Sciatic nerve (tissue), 2 donors: ENCODE measurements at regions not wholly inside any gene's neighbourhood (a gene's known extent, or its start where the extent isn't known, plus 50 kb on each side); places are given as distances from the start of the nearest gene placed in this dataset.
"Not testable (repeated sequence)": the region's sequence is repeated elsewhere in the genome, so short reads cannot be mapped to it uniquely, and the experiment has no call there.

Source experiments
- ATAC-seq: fragments of 200-7000 bp; cut with Tn5 transposase; one replicate; pipeline ENCODE4 v1.9.1; 2020; ENCODE audit warnings: mild to moderate bottlenecking, moderate library complexity
- DNase-seq: peaks from one replicate; pipeline ENCODE4 v3.0.0-alpha.2; 2020; ENCODE audit warnings: low spot score
- intact Hi-C: fragments of 100-400 bp; cut with DNase I; formaldehyde crosslinking; loops from one replicate; pipeline ENCODE4 v1.14.2; 2022
- donor health status: DM: no; HTN: no; CAD: no.
- donor health status: DM: no; HTN: no; CAD: no.

DNA sequence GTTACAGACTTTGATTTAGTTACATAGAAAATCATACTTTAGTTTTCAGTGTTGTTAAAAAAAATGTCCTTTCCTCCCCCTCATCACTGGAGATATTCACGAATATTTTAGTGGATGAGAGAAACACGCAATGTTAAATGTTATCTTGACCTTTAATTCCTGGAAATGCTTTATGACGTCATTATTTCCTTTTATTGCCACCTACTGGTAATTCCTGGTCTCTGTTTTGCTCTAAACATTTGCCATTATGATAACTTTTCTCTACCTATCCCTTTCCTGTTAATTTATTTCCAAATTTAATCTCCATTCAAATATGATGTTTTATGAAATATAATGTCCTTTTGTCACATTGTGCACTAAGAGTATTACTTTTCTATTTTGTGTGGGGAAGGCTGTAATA is 770.6 kb downstream of the FAM181B start:
- ATAC-seq = no peak
- DNase-seq = no peak
- intact Hi-C loops = no loop called here

GRCh38 chr11:81960443-81960842 is 773.2 kb downstream of the FAM181B start:
- no peak for DNase-seq
- ATAC-seq = no peak
- intact Hi-C loops = no loop called here

DNA sequence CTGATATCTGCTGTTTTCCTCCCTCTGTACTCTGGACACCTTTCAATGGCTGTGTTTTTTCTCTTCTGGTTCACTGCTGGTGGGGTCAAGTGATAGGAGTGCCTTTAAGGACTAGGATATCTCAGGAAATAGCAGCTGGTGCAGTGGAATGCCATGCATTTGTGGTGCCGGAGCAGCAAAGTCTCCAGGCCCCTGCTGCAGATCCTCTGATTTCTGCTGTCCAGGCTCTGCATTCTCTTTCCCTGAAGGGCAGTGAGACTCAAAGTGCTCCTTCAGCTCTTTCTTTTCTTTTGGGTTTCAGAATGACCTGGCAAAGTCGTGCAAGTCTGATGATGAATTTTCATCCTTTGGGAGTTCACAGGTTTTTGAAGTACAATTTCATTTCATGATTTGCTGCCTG is 774.3 kb downstream of the FAM181B start:
- ATAC-seq = no peak
- no peak for DNase-seq
- intact Hi-C loops = no loop called here

DNA sequence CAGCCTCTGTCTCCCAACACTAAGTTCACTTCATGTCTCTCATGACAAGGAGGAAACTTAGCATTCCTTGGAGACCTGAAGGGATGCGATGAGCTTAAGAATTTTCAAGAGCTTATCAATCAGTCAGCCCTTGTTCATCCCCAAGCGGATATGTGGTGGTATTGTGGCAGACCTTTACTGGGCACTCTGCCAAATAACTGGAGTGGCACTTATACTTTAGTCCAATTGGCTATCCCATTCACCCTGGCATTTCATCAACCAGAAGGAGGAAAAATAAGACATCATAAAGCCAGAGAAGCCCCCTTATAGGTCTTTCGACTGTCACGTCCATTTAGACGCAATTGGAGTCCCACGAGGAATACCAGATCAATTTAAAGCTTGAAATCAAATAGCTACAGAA is 779.4 kb downstream of the FAM181B start:
- intact Hi-C loops, DNase-seq, ATAC-seq: not testable (repeated sequence)

GRCh38 chr11:81946831-81947230 is 786.8 kb downstream of the FAM181B start:
- intact Hi-C loops = no loop called here
- DNase-seq = no peak
- no peak for ATAC-seq

GRCh38 chr11:81942646-81943045 is 791.0 kb downstream of the FAM181B start:
- intact Hi-C loops = no loop called here
- DNase-seq (no peak), ATAC-seq (no peak)

DNA sequence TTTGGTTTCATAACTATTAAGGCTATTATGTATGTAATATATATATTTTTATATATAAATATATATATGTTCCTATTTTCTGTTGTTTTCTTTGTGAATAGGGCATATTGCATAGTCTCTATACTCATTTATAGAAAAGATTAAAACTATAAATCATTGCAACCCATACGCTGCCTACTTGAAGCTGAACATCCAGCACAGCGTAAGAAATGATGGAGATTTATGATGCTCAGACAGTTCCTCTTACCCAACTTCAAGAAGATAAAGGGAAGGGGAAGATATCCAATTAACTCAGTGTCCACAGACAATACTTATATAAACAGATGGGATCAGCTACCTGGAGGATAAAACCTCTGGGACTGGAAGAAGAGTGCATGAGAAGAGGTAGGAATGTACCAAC is 791.7 kb downstream of the FAM181B start:
- no peak for ATAC-seq
- intact Hi-C loops = no loop called here
- DNase-seq = no peak

GRCh38 chr11:81932303-81932702 is 801.4 kb downstream of the FAM181B start:
- no peak for ATAC-seq
- DNase-seq = no peak
- intact Hi-C loops = no loop called here

- no peak for ATAC-seq
- intact Hi-C loops = no loop called here
- no peak for DNase-seq
Measured at GRCh38 chr11:81920205-81920604, 813.5 kb downstream of the FAM181B start.

GRCh38 chr11:81916451-81916850 is 817.2 kb downstream of the FAM181B start:
- ATAC-seq (no peak), DNase-seq (no peak)
- intact Hi-C loops = no loop called here

- DNase-seq = no peak
- intact Hi-C loops = no loop called here
Measured at GRCh38 chr11:81915045-81915444, 818.6 kb downstream of the FAM181B start.

DNA sequence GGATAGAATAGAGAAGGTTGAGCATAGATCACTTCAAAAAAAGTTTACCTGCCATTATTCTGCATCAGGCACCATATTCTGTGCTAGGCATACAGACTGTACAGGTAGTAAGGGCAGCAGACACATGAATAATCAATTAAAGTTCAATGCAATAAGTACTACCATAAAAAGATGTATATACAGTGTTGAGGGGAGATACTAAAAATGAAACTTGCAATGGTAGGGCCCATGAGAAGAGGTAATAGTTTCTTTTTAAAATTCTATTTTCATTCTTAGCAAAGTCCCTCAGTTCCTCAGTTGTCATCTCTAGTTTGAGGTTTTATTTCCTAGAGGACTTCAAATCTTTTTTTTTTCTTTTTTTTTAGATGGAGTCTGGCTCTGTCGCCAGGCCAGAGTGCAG is 819.9 kb downstream of the FAM181B start:
- intact Hi-C loops = no loop called here
- no peak for DNase-seq
- no peak for ATAC-seq

More at GRCh38 chr11:81915045-81915444, 818.6 kb downstream of the FAM181B start:
- no peak for ATAC-seq

GRCh38 chr11:81907996-81908395 is 825.7 kb downstream of the FAM181B start:
- no peak for DNase-seq
- ATAC-seq = no peak
- intact Hi-C loops = no loop called here

DNA sequence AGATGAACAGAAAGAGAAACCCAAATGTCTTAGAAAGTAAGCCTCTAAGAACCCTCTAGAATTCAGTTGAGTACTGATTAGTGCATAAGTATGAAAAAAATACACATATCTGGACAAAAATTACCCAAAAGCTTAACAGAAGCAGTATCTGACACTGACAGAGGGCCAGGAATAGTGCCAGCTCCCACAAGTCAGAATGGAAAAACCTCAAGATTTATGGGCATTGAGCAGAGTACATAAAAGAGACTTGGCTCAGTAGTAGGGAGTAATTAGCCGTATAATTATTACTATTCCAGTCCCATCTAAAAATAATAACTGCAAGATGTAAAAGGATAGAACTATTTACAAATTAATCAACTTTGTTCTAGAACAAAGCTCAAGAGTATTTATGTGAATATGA is 834.5 kb downstream of the FAM181B start:
- ATAC-seq (no peak), DNase-seq (no peak)
- intact Hi-C loops = no loop called here

GRCh38 chr11:81897639-81898038 is 836.0 kb downstream of the FAM181B start:
- intact Hi-C loops = no loop called here
- DNase-seq = no peak
- no peak for ATAC-seq

DNA sequence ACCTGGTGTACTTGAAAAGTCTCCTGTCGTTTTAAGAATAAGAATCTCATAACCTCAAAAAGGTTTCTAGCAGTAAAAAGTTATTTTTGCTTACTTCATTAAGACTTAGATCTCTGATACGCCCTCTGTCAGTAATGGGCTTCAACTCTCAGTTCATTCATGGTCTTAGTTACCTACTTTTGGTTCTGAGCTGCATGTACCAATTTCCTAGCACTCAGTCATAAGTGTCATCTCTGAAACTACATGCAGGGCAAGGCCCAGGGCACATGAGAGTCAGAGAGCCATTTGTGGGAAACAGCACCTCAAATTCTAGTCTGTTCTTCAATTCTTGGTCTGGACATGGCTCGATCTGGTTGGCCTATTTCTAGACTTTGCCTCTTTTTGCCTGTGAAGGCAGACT is 838.4 kb downstream of the FAM181B start:
- ATAC-seq = no peak
- DNase-seq = no peak
- intact Hi-C loops = no loop called here

DNA sequence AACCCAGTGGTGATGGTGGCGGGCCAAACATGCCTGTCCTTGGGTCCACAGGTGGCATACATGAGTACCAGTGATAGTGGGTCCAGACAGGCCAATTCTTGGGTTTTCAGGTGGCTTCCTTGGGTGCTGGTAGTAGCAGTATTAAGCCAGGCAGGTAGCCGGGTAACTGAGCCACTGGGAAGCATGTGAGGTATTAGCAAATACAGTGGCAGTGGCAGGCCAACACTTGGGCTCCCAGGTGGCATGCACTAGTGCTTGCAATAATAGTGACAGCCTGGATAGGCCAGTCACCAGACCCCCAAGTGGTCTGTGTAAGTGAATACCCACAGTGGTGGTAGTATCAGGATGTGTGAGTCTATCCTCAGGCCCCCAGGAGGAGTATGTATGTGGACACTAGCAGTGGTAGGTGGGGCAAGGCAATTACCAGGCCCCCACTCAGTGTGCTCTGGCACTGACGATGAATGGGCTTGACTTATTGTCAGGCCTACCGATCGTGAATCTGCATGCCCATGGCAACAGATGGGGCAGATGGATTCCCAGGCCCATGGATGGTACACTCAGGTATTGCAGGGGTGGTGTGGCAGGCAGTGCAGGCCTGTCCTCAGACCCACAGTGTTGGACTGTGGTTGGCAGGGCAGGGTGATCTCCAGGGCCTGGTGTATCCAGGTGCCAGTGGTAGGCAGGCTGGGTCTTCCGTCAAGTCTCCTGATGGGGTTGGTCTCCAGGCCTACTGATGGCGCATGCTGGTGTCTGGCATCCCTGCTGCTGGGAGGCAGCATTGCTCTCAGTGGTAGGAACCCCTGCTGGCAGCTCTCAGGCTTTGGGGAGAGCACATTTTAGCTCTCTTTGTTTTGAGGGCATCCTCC is 840.7 kb downstream of the FAM181B start:
- intact Hi-C loops = no loop called here
- ATAC-seq (no peak), DNase-seq (no peak)

- intact Hi-C loops = no loop called here
- ATAC-seq (no peak), DNase-seq (no peak)
Measured at GRCh38 chr11:81888391-81888790, 845.3 kb downstream of the FAM181B start.

GRCh38 chr11:81887671-81888070 is 846.0 kb downstream of the FAM181B start:
- intact Hi-C loops = no loop called here
- DNase-seq = no peak
- ATAC-seq = no peak

DNA sequence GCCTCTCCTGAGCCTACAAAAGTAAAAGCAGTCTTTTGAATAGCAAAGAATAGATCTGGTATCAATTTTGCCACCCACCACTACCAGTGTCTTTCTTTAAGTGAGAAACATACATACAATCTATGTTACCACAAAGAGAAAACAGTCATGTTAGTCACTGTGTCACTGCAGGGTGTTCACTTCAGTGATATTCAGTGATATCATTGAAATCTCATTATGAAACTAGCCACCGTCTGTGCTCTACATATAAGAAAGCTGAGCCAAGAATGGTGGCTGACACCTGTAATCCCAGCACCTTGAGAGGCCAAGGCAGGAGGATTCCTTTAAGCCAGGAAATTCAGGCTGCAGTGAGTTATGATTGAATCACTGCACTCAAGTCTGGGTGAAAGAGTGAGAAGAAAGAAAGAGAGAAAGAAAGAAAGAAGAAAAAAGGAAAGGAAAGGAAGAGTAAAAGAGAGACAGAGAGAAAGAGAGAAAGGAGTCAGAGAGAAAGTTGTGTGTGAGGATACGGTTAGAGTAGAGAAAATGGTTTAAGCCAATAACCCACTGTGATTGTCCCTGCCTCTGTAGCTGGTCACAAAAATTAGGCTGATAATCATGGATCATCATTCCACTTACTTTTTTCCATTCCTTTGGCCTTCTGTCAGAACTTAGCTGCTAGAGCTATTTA is 847.1 kb downstream of the FAM181B start:
- DNase-seq (no peak), ATAC-seq (no peak)
- intact Hi-C loops = no loop called here

- ATAC-seq (no peak), DNase-seq (no peak)
- intact Hi-C loops = no loop called here
Measured at GRCh38 chr11:81874635-81875034, 859.0 kb downstream of the FAM181B start.
